Ishikawa (cell line): ENCODE measurements at regions not wholly inside any gene's neighbourhood (a gene's known extent, or its start where the extent isn't known, plus 50 kb on each side); places are given as distances from the start of the nearest gene placed in this dataset.

ENCODE experiments used
- CEBPB ChIP-seq: IDR thresholded peaks from 2 replicates; pipeline ENCODE4 v1.6.1; 2012
- EGR1 ChIP-seq: IDR thresholded peaks from 2 replicates; pipeline ENCODE4 v1.6.1; 2012
- EP300 ChIP-seq: IDR thresholded peaks from 2 replicates; pipeline ENCODE4 v1.6.1; 2012; ENCODE audit warnings: borderline replicate concordance
- FOXM1 ChIP-seq: IDR thresholded peaks from 2 replicates; pipeline ENCODE4 v1.6.1; 2012; ENCODE audit warnings: low read depth, borderline replicate concordance
- TAF1 ChIP-seq: IDR thresholded peaks from 2 replicates; pipeline ENCODE4 v1.6.1; 2012; ENCODE audit warnings: low read depth, mild to moderate bottlenecking
- YY1 ChIP-seq: IDR thresholded peaks from 2 replicates; pipeline ENCODE4 v1.6.1; 2012; ENCODE audit warnings: low read depth

DNA sequence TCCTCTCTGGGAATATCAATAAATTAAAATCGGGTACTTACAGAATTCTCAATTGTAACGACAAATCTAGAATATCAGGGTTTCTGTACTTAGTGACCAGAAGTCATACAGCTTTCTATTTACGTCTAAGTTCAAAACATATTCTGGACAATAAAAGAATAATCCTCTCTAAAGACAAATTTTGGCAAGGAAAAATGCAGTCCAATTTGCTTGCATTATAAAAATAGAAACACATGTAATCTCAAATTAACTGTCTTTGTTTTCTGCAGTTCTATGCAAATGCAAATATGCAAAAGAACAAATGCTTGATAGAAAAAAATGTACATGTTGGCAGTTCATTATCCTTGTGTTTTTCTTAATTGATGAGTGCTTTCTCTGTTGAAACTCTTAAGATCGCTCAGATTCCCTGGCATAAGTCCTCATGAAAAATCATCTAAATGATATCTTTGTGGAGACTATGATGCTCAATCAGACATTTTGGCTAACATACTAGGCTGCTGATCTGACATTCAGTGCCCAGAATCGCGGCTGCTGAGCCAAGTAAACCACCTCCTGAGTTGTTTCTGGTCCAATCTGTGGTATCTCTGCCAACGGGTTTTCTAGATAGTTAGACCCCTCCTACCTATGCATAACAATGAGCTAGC is 990.1 kb upstream of the C9orf72 start:
- TF ChIP-seq EGR1, result no peak
- no peak for TF ChIP-seq CEBPB
- no peak for TF ChIP-seq TAF1
- no peak for TF ChIP-seq YY1
- no peak for TF ChIP-seq FOXM1
- no peak for TF ChIP-seq EP300
